HG03060 (cell line): ENCODE measurements at regions not wholly inside any gene's neighbourhood (a gene's known extent, or its start where the extent isn't known, plus 50 kb on each side); places are given as distances from the start of the nearest gene placed in this dataset.
A peak's percentile ranks its signal among the peaks of the same experiment; 100 is the strongest.

Experiments
- ATAC-seq: cut with Tn5 transposase; IDR thresholded peaks from one replicate; pipeline ENCODE4 v1.9.1; 2021; ENCODE audit warnings: low read depth, moderate number of reproducible peaks; ENCODE audit not compliant: unreplicated experiment

DNA sequence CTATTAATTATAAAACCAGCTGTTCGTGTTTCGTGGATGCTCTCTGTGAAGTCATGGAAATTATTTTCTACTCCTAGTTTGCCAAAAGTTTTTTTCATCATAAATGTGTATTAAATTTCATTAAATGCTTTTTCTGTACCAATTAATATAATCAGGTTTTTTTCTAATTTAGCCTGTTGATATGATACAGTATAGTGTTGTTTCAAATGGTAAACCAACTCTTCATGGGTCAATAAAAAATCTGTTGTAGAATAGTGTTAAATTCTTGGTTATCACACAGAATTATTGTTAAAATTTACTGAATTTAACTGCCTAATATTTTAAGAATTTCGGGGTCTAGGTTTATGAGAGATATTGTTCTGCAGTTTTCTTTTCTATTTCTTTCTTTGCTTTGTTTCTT is 505.9 kb upstream of the MANEA start:
- ATAC-seq = no peak

DNA sequence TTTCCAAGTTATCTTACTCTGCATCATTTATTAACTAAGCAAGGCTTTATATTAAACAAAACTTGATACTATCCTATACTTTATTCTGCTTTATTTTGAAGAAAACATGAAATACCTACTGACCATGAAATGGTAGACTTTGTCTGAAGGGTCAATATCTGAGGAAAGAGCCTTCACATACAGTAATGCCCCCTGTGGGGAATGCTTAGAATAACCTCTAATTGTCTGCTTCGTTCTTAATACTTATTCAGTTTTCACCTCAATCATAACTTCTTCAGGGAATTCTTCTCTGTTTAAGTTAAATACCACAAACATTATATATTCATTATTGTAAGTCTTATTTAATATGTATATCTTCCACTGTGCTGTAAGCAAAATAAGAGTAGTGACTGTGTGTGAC is 498.9 kb upstream of the MANEA start:
- ATAC-seq = no peak

DNA sequence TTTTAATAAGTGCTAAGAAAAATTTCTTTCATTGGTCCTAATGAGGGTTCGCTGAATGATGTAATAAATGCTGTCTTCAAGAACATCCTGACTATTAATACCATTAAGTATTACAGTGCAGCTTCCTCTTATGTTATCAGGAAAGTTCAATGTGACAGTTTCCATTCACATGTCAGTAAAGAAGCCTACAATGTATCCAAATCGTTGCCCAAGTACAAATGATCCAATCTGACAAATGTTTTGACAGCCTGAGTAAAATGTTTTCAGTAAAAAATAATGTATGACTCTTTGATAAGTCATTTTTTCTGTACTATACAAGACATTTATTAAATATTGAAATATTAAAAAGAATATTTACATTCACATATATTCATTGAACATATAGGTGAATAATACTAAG is 496.1 kb upstream of the MANEA start:
- ATAC-seq = no peak

DNA sequence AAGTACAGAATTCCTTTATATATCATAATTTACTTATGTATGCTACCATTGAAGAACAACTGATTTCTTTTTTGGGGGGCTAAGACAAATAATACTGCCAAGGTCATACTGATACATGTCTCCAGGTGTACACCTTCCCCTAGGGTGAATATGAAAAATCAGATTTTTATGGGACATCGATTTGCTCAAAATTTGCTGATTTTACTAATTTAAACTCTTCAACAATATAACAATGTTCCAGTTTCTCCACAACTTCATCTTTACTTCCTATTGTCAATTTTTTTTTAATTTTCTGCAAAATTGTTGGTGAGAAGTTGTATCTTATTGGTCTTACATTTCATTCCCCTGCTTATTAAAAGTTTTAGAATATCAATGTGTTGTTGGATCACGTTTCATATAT is 495.4 kb upstream of the MANEA start:
- no peak for ATAC-seq

DNA sequence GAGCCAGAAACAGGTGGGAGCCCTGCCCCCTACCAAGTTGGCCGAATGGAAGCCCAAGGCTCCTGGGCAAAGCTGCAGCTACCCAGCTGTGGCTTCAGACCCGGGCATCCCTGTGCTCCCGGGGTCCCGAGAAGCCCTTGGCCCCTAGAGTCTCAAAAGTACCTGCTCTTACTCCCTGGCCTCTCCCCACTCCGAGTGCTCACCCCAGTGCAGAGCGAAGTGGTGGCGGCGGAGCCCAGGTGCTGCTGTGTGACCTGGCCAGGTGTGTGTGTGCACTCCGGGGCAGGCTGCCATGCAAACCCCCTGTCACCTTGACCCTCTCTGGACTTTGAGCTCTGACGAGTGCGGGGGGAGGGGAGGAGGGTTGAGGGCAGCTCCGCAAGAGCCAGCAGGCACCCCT is 493.8 kb upstream of the MANEA start:
- ATAC-seq = no peak

DNA sequence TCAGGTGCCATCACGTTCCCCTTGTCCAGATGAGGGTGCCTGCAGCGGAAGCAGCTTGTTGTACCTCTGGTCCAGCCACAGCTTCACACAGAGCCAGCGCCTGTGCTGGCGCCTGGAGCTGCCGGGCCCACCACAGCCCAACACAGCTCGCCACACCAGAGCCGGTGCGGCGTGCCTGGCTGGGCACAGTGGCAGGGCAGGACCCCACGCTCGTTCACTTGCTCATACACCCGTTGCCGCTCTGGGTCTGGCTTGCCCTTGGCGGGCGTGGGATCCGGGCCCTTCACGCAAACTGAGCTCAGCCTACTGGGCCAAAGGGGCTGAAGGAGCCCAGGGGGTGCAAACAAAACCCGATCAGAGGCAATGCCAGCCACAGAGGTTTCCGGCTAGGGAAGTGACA is 492.5 kb upstream of the MANEA start:
- ATAC-seq = no peak

DNA sequence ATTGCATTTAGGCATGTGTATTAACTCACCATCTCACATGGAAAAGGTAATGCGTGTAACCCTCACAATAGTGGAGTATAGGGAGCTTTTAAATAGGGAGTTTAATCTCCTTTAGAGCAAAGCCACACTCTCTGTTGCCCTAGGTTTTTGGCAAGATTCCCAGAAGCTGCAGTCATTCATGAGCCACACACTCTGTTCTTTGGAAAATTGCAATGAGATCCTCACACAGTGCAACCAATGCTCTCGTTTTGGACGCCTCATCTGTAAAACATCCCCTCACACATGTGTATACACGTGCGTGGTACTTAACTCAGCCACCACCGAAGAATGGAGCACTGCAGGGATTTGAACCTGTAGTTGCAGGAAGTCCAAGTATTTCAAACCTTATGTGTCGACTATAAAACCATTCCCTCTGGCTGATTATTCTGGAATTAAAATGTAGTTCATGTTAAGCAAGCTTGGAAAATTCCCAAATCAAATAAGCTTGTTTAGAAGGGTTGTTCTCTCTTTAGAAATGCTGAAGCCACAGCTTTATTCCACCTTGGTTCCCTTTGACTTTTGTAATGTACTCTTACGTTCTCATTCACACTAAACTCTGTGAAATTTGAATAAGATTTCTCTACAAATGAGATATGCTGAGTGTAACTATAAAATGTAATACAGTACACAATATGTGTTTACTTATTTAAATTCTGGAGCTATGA is 489.8 kb upstream of the MANEA start:
- ATAC-seq = no peak

DNA sequence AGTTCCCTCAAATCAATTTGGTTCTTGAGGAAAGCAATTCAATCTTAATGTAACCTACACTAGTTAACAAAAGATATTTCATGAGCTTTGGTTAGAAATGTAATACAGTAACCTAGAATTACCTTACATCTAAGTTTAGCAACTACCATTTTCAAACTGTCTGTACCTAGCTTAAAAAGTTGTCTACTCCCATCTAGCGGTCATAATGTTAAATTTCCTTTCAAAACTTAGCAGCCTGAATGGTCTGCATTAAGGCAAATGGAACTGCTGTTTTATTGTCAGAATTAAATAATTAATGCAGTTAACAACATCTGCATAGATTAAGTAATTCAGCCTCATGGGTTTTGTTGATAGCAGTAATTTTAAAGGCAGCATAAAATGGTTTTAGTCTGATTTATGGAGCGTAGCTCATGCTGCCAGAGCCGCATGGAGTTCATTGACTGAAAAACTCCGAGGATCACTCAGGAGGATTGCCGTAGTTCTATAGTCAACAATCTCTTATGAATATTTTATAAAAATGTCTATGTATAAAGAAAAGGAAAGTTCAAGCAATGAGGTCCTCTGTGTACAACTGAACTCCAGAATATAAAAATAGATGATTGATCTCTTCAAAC is 485.4 kb upstream of the MANEA start:
- ATAC-seq = peak; percentile 76

DNA sequence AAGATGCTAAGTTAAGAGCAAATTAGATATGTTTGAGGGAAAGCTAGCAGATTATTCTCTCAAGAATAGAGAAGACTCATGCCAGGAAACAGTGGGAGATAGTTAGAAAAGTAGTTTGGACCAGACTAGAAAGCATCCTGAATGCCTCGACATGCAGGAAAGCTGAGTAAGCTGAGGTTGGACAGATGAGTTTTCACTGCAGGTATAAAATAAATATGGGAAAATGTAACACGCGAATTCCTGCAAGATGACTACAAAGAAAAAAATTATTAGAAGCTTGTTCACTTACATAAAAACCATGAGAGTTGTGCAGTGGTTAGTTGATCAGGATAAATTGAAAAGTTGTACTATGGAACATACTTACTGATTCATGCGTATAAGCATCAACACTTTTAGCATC is 484.2 kb upstream of the MANEA start:
- no peak for ATAC-seq

DNA sequence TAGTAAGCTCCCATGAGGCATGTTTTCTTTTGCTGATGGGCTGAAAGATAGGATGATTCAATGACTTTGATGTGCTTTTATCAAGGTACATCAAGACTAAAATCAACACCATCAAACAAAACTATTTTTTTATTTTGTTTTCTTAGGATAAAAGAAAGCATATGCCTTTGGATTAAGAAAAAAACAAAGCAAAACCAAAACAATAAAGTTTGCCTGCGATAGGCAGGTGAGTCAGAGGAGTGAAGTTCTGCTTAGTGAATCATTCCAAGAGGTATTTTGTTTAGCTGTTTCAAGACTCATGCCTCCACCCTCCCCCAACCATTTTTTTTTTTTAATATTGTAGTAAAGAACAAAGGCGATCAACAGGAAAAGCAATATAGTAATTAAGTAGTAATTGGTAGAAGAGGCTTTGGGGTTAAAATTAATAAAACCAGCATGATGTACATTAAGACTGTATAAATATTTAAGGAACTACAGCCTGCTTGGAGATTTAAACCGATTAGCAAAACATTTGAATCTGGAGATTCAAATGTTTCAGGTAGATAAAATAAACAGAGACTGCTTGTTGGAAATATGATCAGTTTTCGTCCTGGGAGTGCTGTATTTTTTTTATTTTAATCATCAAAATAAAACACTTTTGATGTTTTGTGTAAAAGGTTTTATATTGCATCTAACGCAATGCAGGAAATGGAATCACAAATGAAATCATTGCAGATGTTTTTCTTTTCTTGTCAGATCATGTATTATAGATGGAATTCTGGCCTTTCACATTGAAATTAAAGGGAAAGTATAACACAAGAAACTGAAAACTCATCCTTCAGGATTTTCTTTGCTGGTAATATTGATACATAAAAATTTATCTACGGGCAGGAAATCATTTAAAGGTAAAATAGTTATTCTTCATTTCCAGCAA is 482.3 kb upstream of the MANEA start:
- no peak for ATAC-seq

DNA sequence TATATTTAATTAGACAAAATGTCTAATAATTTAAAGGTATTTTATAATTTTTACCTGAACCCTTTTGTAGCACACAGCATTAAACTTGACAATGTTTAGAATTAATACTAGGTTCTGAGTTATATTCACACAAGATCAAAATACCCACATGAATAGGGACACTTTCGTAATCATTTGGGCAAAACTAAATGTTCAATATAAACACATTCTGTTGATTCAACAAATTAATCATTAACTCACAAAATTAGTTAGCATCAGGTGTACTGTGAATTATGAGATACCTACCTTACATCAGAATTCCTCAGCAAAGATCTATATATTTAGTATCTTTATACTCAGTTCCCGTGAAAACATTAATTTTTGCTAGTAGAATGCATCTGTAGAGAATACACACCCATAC is 481.5 kb upstream of the MANEA start:
- ATAC-seq = no peak

DNA sequence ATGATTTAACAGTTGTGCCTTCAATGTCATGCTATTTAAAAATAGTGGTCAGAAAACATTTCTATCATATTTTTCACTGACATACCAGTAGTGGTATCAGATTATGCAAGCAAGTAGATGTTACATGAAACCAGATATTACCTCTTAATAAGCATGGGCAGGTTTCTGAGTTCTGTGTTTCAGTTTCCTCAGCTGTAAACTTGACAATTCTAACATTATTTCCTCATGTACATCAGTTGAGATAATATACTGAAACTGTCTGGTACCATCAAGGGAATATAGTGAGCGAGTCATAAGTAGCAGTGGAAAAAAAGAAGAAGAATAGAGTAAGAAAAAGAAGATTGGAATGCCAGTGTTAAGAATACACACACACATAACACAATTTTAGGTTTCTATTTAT is 477.9 kb upstream of the MANEA start:
- no peak for ATAC-seq

DNA sequence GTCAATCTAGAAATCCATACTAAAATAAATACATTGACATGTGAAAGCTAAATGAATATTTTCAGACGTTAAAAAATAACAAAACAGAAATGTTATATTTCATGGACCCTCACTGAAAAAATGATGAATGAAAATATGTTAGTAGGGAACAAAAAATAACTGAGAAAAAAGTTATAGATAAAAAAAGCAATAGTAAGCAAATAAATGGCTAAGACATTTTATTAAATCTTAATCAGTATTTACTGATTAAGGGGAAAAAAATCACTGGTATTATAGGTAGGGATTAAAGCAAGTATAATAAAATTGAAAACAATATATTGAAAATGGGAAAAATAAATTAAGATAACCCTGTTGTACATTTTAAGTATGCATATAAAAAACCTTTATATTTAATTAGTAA is 468.1 kb upstream of the MANEA start:
- no peak for ATAC-seq

DNA sequence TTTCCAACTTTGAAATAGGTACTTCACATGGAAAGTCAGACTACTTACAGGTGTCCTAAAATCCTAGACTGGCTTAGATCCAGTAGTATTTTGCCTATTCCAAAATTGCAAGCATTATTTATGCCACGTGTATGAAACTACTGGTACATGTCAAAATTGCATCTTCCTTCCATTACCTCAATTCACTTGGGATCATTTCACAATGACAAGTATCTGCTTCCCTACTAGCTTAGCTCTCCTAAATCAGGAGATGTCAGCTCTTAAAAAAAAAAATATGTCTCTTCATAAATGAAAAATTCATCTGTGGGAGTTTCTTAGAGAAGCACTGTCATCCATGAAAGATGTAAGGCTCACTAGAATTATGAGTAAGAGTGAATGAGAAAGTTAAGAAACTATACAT is 466.6 kb upstream of the MANEA start:
- ATAC-seq = no peak

DNA sequence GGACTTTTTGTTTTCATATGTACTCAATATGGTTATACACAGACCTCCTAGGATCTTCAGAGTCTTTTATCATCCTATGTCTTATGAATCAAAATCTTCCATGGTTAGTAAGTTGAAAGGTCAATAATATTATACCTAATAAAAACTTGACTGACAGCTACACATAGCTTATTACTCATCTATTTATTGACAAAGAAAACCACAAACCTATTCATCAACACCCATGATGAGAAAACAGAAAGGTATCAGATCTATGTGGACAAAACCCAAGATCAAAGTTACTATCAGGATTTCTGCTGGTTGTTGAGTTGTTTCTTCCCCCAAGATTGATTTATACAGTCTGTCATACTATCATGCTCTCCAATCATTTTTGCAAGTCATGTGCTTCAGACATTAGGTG is 460.1 kb upstream of the MANEA start:
- ATAC-seq = no peak

DNA sequence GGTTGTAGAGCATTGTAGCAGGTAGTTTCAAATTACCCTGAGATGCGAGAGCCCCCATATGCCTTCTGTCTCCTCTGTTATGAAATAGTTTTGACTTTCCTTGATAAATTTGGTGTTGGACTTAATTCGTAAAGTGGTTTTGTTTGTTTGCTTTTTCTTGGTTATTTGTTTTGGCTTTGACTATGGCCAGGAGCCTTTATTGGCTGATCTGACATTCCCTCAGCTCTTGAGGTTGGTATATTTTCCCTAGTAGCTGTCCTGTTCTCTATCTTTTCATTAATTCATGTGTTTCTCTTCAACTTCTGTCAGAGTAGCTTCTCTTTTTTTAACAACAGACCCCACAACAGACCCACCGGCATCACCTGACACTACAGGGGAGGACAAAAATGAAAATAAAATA is 457.4 kb upstream of the MANEA start:
- ATAC-seq = no peak

DNA sequence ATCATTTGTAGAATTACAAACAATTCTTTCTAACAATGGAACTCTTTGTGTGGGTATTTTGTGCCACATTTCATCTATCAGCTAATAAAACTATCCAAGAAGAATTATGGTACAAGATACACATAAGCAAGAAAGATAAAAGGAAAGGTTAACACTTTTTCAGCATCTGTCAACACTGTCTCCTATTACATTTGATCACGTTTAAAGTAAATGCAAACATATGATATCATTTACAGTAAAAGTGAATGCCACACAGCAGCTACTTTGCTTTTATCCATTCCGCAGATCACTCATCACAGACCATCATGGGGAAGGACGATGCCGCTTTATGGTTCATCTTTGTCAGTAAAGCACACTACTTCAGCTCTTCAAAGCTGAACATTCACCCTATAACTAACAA is 456.4 kb upstream of the MANEA start:
- no peak for ATAC-seq

DNA sequence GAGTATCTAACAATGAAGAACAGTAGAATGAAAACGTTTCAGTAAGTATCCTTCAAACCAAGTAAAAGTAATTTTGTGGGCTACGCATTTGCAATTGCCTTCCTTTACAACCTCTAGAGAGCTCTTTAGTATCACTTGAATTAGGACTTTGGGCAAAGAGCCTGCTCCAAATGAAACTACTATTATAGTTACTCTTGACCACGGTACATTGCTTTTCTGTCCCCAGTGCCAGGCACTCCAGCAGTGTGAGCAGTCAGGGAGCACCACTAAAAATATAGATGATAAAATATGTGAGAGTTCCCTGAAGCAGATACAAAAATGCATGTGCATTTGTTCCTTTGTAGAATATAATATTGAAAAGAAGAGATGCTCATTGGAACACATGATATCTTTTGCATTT is 450.1 kb upstream of the MANEA start:
- ATAC-seq = no peak

DNA sequence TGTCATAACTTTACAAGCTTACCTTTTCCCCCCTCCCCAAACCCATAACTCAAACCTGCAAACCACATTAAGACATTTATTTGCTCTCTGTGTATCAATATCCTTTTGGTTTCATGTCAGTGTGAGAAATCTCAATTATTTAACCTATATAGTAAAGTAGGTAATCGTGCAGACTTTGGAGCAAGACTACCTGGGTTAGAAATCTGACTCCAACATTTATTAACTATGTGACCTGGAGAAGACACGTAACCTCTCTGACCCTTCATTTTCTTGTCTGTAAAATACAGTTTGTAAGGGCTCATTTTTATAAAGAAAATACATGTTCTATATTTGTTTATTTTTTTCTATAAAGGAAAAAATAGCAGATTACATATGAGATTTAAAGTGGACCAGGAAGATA is 448.9 kb upstream of the MANEA start:
- no peak for ATAC-seq

DNA sequence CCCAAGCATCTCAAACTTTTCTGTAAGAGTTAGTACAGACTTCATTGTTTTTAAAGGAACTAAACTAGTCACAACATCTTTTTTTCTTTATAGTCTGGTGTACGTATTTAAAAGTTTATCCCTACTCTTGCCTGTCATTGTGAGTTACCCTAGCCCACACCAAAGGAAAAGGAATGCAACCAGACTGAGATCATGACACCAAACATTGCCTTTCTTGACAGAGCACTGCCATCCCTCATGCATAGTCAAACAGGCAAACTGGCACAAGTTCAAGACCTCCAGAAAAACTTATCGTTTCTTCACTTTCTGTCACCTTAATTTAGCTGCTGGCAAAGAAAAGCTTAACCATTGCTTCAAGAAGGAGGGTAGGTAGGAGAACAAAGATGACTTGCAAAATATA is 448.4 kb upstream of the MANEA start:
- no peak for ATAC-seq

DNA sequence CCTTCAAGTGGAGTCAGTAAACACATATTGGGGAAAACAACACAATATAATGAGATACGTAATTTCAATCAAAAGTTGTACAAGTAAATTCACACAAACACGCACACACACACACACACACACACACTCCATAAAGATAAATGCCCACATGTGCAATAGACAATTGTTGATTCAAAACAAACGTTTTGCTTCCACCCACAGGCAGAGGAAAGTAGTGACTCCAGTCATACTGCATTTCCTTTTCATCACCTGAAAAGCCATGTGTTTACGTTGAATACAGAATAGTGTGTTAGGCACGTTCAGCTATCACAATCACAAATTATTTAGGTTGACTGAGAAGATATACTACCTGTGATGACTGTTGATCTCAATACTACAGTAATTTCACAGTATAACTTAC is 443.8 kb upstream of the MANEA start:
- no peak for ATAC-seq

DNA sequence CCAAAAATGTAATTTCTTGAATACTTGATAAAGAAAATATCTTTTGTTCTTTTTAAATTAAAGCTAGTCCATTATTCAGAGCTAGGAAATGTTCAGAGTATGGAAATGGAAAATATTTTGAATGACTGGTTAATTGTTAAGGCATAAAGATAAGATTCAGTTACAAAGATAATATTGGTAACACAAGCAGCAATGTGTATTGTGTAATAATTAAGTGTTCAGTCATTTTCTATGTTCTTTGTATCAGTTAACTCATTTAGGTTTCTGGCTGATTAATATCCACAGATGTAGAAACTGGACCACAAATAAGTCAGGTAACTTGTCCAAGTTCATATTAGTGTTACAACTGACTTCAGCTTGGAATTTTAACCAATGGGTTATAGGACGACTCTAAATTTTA is 442.2 kb upstream of the MANEA start:
- ATAC-seq = no peak
